ENCODE measurements at regions not wholly inside any gene's neighbourhood (a gene's known extent, or its start where the extent isn't known, plus 50 kb on each side); places are given as distances from the start of the nearest gene placed in this dataset.

DNA sequence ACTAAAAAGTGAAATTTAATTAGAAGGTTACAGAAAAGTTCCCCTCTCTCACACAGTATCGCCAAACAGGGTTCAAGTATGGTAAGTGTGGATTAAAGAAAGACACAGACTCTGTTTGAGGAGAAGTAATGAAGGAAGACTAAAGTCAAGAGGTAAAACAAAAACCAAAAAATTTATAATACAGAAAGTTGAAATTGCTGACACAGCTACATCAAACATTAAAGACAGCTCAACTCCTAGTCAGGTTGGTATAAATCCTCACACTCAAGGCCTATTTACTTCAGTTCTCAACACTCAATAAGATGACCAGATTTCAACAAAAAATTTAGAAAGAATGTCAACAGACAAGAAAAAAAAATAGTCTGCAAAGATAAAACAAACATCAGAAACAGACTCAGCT, 300.5 kb upstream of the LINC00305 start:
- no peak for DNase-seq (ENCODE audit: low read depth)
- Histone ChIP-seq H3K4me3 (ENCODE audit: low read depth, low read length) (no peak overlapping the region), H3K36me3 (ENCODE audit: control insufficient read depth, insufficient read depth, low read length) (no peaks in the 10 kb centered on the region), H3K27me3 (ENCODE audit: control insufficient read depth, insufficient read depth, low read length) (no peaks in the 10 kb centered on the region)
- TF ChIP-seq, protein P1, sequence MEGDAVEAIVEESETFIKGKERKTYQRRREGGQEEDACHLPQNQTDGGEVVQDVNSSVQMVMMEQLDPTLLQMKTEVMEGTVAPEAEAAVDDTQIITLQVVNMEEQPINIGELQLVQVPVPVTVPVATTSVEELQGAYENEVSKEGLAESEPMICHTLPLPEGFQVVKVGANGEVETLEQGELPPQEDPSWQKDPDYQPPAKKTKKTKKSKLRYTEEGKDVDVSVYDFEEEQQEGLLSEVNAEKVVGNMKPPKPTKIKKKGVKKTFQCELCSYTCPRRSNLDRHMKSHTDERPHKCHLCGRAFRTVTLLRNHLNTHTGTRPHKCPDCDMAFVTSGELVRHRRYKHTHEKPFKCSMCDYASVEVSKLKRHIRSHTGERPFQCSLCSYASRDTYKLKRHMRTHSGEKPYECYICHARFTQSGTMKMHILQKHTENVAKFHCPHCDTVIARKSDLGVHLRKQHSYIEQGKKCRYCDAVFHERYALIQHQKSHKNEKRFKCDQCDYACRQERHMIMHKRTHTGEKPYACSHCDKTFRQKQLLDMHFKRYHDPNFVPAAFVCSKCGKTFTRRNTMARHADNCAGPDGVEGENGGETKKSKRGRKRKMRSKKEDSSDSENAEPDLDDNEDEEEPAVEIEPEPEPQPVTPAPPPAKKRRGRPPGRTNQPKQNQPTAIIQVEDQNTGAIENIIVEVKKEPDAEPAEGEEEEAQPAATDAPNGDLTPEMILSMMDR (IDR thresholded peaks at IDR 0.05; ENCODE audit: insufficient read depth, low read length, poor library complexity, severe bottlenecking), result no peak

DNA sequence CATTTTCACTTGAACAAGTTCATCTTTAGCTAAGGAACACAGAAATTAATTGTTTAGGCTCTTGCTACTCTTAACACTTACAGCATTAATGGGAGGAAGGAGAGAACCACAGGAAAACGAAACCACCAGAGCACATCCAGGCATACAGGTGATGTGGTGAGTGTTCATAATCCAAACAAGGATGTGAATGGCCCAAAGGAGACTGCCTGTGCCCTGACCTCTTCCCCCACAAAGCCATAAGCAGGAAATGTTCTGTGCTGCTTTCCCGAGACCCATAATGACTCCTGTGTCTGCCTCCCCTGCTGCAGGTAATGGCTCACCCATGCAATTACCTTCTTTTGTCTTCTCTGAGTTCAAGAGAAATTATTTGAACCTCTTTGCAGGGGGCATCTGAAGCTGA, 295.9 kb upstream of the LINC00305 start:
- H3K27me3 ChIP-seq (ENCODE audit: control insufficient read depth, insufficient read depth, low read length), result no peaks in the 10 kb centered on the region
- DNase-seq (ENCODE audit: low read depth), result peak; percentile 10
- TF ChIP-seq, protein P1 (IDR thresholded peaks at IDR 0.05; ENCODE audit: insufficient read depth, low read length, poor library complexity, severe bottlenecking), result no peak
- H3K36me3 ChIP-seq (ENCODE audit: control insufficient read depth, insufficient read depth, low read length), result no peaks in the 10 kb centered on the region
- no peak overlapping the region for H3K4me3 ChIP-seq (ENCODE audit: low read depth, low read length)

GRCh38 chr18:64438178-64438577, 289.3 kb upstream of the LINC00305 start:
- Histone ChIP-seq H3K4me3 (ENCODE audit: low read depth, low read length) (no peak overlapping the region), H3K27me3 (ENCODE audit: control insufficient read depth, insufficient read depth, low read length) (no peaks in the 10 kb centered on the region)
- TF ChIP-seq, protein P1 (IDR thresholded peaks at IDR 0.05; ENCODE audit: insufficient read depth, low read length, poor library complexity, severe bottlenecking), result no peak

DNA sequence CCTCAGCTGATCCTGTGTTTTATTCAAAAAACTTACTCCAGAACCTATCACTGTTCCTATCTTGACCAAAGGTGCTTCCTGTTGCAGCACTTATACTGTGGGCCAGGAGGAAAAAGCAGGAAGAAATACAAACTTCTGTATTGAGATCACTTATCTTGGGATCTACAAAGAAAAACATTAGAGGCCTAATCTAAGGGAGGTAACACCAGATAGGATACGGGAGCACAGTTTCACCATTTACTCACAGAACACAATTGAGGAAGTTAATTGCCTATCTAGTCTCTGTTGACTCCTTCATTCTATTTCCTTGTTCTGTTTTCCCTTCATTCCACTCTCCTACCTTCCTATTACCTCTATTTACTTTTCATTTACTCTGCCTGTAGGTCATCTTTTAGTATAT, 287.2 kb upstream of the LINC00305 start:
- Histone ChIP-seq H3K36me3 (ENCODE audit: control insufficient read depth, insufficient read depth, low read length) (no peaks in the 10 kb centered on the region), H3K4me3 (ENCODE audit: low read depth, low read length) (no peak overlapping the region), H3K27me3 (ENCODE audit: control insufficient read depth, insufficient read depth, low read length) (no peaks in the 10 kb centered on the region)
- no peak for DNase-seq (ENCODE audit: low read depth)
- TF ChIP-seq, protein P1 (IDR thresholded peaks at IDR 0.05; ENCODE audit: insufficient read depth, low read length, poor library complexity, severe bottlenecking), result no peak

More at GRCh38 chr18:64438178-64438577, 289.3 kb upstream of the LINC00305 start:
- no peak for DNase-seq (ENCODE audit: low read depth)
- no peaks in the 10 kb centered on the region for H3K36me3 ChIP-seq (ENCODE audit: control insufficient read depth, insufficient read depth, low read length)

DNA sequence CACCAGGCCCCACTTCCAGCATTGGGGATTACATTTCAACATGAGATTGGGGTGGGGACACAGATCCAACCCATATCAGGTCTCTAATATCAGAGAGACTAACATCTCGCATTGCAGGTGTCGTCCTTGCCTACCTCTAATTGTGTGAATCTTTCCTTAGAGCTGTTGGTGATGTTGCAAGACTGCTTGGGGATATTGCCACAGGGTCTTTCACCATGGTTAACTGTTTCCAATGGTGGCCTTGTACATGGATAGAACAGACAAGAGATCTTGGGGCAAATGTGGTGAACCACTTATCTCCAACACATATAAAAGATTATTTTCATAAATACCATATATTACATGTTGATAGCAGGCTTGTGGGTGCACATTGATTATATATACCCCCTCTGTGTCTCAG, 270.3 kb upstream of the LINC00305 start:
- H3K27me3 ChIP-seq (ENCODE audit: control insufficient read depth, insufficient read depth, low read length), result no peaks in the 10 kb centered on the region
- H3K36me3 ChIP-seq (ENCODE audit: control insufficient read depth, insufficient read depth, low read length), result no peaks in the 10 kb centered on the region
- no peak for DNase-seq (ENCODE audit: low read depth)
- TF ChIP-seq, protein P1 (IDR thresholded peaks at IDR 0.05; ENCODE audit: insufficient read depth, low read length, poor library complexity, severe bottlenecking), result no peak
- H3K4me3 ChIP-seq (ENCODE audit: low read depth, low read length), result no peak overlapping the region

DNA sequence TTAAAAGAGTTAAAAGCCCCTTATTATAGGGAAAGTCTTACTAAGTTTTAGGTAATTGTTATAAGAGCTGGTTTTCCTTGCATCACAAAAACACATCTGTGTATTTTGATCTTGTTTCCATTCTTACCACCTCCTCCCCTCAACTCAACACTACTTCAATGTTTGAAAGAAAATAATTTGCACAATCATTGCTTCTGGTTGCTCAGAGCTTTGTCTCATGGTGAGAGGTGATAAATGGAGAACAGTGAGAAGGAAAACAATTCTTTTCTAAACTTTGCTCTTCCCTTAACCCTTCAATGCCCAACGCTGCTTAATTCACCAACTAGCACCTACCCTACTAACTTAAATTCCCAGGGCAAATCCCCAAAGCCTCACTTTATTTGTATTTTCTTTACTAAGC, 268.1 kb upstream of the LINC00305 start:
- Histone ChIP-seq H3K27me3 (ENCODE audit: control insufficient read depth, insufficient read depth, low read length) (no peaks in the 10 kb centered on the region), H3K36me3 (ENCODE audit: control insufficient read depth, insufficient read depth, low read length) (no peaks in the 10 kb centered on the region), H3K4me3 (ENCODE audit: low read depth, low read length) (no peak overlapping the region)
- TF ChIP-seq, protein P1 (IDR thresholded peaks at IDR 0.05; ENCODE audit: insufficient read depth, low read length, poor library complexity, severe bottlenecking), result no peak
- no peak for DNase-seq (ENCODE audit: low read depth)

Measured in kidney epithelial cell (primary cell).